HG03064 (cell line): ENCODE measurements at regions not wholly inside any gene's neighbourhood (a gene's known extent, or its start where the extent isn't known, plus 50 kb on each side); places are given as distances from the start of the nearest gene placed in this dataset.

ENCODE experiments used
- ATAC-seq: cut with Tn5 transposase; IDR thresholded peaks from one replicate; pipeline ENCODE4 v1.9.1; 2021; ENCODE audit warnings: low read depth; ENCODE audit not compliant: unreplicated experiment

DNA sequence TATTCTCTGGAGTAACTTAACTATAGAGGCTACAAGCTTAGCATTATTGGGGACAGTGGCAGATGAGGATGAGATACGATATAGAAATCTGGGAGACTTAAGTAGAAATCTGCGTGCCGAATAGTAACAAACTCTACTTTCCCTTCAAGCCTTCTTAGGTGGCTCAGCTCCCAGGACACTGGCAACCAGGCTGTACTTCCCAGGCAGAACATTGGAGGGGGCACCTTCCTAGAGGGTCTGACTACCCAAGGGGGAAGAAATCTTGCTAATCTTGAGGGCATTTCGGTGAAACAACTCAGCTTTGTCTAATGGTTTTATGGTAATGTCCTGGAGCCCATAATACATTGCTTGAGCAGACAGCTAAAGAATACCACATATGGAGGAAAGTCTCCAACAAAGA, 126.2 kb upstream of the DTNA start:
- ATAC-seq: no peak

DNA sequence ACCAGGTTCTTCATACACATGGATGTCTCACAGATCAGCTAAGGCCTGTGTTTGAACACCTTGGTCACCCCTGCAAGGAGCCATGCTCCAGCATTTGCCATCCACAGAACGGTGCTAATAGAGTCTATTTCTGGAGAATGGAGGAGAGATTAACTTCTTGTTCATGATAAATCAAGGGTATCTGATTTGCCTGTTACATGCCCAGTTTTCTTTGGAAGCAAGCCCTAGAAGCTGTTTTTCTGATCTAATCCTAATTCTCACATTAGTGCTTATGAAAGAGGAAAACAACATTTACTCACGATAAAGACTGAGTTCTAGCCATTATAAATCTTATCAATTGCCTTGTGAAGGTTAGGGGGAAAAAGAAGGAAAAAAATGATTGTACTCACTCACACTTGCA, 119.6 kb upstream of the DTNA start:
- ATAC-seq: no peak

DNA sequence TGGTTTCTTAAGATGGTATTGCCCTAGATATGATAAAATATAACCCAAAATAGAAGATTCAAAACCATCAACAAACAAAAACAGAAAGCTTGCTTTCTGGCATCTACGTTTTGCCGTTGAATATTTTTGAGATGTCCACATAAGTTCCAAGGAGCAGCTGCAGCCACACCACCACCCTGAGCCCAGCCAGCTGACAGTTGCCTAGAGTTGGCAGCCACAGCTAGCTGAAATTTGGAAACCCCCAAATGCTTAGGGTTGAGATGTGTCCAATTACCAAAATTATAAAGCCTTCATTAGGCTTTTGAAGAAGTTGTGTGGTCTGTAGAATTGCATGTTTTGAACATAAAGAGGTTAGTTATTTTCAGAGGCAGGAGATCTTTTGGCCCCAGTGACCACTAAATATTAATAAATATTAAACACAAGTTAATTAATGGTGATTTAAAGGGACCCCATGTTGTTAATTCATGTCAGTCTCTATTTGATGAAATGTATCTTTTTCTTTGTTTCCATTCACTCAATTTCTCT, 118.1 kb upstream of the DTNA start:
- no peak for ATAC-seq

DNA sequence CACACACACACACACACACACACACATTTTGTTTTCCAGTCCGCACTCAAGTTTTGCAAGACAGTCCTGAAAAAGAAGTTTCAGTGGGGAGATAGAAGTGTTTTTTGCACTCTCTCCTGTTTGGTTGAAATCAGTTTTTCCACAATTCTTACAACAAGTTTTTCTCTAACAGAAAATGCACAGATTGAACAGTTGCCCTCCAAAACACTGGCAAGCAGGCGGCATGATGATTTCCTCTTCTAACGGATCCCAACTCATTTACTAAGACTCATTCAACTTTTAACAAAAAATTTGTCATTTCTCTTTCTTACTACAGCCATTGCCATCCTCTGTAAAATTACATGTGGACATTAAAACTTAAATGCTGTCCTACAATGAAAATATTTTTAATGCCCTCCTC, 117.6 kb upstream of the DTNA start:
- ATAC-seq: no peak

DNA sequence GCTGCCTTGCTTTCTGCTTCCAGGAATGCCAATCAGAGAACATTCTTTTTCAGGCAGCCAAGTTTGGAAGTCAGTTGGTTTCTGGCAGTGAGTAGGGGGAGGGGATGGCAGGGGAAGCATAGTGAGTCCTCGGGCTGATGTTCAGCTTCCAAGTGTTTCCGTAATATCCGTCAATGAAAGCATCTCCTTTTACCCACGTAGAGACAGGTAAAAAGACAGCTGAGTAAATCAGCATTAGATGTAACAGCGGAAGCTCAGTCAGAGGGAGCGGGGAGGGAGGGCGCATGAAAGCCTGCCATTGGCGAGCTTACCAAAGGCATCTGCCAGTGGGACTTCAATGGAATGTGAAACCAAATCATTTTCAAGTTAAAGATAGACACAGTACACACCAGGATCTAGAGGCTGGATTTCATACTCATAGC, 117.1 kb upstream of the DTNA start:
- no peak for ATAC-seq

DNA sequence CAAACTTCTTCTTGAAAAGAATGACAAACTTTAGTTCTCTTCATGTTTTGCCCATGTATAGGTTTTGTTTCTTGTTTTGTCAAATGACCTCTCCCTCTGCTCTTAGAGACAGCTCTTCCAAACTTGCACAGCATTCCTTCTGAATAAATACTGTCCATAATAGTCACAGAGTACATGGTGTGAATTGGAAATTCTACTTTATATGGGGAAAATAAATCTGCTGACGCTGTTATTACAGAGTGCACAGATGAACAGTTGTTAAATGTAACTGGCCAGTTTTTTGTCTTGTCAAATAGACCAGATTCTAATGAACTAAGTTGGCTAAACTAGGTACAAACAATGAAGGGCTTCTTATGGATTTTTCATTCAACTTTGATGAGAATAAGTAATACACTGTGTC, 115.8 kb upstream of the DTNA start:
- ATAC-seq: no peak

DNA sequence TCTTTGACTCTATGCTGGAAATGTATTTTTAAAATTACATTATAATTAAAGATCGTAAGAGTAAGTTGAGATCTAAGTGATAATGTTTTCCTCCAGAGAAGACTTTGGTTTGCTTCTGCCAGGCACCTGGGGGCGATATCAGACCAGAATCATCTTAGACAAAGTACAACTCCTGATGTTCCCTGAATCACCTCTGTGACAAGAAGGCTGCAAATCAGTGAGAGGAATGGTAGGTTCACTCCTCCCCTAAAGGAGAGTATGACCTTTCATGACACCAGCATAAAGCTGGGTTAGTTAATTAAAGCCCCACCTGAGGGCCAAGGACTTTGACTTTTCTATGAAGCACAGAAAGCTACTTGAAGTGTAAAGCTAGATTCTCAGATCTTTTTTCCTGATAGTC, 114.4 kb upstream of the DTNA start:
- ATAC-seq: no peak

DNA sequence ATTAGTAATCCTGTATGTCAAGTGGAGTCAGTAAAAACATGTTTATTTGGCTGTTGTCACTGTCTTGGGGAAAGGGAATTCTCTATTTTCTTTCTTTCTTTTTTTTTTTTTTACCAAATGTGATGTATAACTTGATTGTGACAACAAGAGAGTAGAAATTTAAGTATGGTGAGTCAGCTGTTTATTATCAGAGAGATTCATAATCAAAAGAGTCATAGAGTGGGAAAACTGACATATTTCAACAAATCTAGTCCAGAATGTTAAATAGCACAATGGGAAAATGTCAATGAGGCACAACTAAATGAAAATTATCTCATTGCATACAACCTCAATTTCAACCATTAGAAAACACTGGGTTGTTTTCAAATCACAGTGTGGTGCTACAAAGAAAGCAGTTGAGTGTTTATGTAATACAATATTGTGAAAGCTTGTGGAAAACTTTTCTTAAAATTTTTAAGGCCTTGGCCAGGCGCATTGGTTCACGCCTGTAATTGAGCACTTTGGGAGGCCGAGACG, 111.9 kb upstream of the DTNA start:
- no peak for ATAC-seq

DNA sequence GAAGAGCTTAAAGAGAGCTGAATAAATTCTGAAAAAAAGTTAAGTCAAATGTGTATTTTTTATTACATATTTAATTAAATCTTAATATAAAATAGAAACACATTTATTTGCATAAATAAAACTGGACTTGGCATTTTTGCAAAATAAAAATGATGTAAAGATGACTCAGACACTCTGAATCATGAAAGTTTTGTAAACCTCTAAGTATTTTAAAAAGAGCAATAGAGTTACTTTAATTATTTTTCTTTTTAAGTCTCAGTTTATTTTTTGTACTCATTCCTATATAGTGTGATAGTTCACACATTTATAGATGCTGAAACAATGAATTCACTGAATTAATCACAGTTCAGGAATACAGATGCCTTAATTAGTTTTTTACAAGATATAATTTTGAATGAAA, 109.9 kb upstream of the DTNA start:
- no peak for ATAC-seq

DNA sequence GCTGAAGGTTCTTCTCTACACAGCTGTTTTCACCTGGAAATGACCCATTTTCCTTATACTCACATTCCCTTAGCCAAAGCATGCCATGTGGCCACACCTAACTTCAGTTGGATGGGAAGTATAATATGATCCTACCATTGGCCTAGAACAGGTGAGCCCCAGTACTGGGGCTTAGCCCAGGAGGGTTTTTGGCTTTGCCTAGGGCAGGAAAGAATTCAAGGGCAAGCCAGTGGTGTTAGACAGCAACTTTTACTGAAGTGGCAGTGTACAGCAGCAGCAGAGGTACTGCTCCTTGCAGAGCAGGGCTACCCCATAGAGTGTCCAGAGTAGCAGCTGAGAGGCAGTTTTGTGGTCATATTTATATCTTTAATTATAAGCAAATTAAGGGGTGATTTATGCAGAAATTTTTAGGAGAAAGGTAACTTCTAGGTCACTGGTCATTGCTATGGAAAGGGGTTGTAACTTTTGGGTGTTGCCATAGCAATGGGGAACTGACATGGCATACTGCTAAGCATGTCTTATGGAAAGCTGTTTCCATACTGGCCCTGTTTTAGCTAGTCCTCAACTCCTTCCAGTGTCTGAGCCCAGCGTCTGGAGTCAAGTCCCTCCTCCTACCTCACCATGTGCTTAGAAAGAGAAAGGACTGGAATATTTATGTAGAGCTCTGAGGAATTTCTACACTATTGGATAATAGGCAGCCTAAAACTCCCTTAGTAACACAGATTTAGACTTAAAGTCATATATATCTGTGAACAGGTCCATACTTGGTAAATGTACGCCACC, 109.0 kb upstream of the DTNA start:
- no peak for ATAC-seq

DNA sequence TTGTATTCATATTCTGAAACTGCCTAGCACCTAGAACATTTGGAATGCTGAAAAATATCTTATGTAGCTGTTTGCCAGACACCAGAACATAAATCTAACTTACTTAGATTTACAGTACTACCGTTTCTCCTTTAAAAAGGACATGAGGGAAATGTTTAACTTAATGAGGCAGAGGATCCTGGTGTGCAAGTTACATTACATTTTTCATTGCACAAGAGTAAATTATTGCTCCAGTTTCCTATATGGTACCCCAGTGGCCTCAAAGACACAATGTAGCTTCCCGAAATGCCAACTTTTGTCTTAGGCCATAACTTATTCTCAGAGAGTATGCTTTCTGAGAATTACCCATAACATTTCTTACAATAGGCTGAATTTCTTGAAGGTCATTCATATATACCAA, 105.5 kb upstream of the DTNA start:
- no peak for ATAC-seq

DNA sequence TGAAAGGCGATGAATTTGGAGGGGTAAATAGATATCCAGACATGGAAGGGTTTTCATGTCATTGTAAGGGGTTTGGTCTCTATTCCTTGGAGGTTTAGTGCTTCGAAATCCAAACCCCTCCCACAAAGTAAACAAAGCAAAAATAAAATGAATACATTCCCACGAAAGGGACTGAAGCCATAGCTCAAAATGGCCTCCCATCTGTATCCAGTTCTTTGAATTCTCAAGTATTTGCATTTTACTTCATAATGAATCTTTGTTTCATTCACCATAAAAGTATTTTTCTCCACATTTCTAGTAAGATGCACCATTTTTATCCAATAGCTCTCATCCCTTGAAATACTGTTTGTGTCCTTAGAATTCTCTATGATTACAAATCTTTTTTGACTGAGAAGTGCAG, 103.2 kb upstream of the DTNA start:
- ATAC-seq: no peak

DNA sequence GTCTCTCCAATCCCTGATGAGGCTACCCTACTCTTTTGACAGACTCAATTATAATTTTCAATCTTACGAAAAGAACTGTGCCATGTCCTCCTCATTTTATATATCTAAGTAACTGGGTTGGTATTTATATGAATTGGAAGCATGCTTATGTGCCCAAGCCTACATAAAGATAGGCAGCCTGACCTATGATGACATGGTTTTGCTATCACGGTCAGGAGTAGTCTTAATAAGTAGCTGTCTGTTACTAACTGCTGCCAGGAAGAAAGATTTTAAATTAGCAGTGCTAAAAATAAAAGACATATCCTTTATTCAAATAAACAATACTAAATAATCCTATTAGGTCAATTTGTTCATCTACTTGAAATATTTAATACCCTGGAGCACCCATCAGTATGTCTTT, 102.0 kb upstream of the DTNA start:
- no peak for ATAC-seq

DNA sequence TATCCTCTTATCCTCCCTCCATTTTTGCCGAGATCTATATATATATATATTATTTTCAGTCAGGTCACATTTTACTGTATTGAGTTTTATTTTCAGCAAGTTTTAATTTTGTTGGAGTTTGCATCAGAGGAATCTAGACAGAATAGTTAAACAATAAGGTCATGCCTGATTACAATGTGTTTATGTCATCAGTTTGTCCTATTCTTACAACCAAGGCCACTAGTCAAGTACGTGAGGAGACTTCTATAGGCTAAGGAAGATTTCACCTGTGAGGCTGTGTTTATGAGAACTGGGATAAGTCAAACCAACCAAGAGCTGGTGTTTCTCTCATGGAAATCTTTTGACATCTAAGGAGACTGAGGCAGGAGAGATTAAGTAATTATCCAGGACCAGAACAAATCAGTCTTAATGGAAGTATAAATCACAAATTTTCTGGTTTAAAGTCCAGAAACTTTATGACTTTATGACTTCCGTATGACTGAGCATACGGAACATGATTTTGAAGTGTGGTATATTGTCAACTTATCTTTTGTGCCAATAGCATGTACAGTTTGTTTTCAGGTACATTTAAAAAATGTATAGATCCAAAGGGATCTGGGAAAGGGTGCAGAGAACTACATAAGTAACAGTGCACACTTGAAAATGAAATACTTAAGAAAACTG, 100.0 kb upstream of the DTNA start:
- ATAC-seq: no peak

DNA sequence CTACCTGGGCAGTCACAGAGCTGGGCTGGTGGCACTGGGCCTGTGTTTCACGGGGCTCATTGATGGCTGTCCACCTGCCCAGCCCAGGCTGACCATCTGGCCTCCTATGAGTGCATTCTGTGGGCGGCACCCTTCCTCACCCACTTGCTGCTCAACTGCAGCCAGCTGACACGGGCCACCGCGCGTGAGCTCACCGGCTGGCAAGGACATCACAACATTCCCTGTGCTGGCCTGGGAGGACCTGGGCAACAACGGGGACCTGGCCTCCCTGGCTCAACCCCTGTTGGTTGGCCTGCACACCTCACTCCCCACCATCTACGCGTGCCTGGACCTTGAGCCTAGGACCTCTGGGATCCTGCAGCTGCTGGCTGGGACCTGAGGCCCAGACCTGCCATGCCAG, 98.2 kb upstream of the DTNA start:
- ATAC-seq: no peak

DNA sequence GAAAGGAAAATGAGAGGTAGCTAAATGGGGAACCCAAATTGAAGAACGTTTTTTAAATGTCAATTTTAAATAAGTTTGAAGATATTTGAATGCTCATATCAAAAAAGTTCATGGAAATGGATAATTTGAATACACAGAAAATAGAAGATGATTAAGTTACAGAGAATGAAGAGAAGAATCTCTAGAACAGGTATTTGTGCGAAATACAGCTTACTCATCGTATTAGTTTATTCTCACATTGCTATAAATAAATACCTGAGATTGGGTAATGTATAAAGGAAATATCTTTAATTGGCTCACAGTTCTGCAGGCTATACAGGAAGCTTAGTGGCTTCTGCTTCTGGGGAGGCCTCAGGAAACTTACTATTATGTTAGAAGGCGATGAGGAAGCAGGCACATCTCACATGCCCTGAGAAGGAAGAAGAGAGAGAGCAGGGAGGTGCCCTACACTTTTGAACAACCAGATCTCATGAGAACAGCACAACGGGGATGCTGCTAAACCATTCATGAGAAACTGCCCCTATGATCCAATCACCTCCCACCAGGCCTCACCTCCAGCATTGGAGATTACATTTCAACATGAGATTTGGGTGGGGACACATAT, 89.7 kb upstream of the DTNA start:
- ATAC-seq: no peak

DNA sequence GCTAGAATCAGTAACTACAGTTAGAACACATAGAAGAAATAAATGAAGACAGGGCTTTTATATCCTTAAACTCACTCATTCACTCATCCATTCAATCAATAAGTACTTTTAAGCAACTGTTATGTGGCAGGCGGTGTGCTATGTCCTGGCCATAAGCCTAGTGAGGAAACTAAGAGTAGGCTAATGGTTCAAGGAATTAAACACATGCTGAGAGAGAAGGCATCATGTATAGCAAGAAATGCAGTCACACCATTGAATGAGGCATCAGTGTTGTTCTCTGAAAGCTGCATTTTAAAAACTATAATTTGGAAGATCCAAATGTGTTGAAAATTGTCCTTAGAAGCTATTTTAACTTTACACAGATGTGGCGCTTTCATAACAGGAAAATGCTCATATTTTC, 86.5 kb upstream of the DTNA start:
- ATAC-seq: no peak

DNA sequence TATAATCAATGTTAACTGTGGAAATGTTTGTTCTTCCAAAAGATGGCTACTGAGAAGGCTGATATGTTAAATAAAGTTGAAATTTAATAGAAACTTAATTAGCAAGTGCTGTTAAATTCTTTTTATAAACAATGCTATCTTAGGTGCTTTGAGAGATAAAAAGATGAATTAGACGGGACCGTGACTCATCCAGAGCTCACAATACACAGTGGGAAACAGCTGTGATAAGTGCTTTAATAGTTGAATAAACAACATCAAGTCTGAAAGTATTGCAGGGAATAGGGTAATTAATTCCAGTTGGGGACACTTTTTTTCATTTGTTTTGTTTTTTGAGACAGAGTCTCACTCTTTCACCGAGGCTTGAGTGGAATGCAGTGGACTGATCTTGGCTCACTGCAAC, 85.5 kb upstream of the DTNA start:
- no peak for ATAC-seq

DNA sequence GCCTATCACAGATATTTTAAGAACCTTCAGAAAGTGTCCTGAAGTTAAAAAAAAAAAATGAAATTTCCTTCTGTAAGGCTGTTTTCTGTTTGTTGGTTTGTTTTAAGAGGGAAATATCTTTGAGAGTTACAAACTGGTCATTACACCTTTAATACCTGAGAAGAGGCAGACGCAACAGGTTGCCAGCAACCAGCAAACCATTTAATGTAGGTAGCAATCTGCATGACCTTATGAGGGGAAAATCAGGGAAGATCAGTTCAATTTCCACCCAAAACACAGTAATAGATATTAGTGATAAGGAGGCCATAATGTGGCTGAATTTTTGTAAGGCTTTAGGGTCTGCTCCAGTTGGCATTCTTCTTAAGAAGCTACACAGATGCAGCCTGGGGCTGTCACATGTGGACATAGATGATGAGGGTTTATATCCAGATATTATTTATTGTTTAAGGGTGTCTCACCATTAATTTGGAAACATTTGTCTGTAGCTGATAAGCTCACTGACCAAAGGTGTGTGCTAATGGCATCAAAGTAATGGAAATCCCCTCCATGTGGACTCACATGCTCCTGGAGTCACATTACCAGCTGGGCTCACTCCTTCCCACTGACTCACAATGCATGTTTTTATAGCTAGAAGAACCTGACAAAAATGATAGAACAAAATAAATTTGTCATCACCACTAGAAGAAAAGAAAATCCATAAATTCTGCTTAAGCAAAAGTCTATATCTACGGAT, 83.5 kb upstream of the DTNA start:
- ATAC-seq: no peak

DNA sequence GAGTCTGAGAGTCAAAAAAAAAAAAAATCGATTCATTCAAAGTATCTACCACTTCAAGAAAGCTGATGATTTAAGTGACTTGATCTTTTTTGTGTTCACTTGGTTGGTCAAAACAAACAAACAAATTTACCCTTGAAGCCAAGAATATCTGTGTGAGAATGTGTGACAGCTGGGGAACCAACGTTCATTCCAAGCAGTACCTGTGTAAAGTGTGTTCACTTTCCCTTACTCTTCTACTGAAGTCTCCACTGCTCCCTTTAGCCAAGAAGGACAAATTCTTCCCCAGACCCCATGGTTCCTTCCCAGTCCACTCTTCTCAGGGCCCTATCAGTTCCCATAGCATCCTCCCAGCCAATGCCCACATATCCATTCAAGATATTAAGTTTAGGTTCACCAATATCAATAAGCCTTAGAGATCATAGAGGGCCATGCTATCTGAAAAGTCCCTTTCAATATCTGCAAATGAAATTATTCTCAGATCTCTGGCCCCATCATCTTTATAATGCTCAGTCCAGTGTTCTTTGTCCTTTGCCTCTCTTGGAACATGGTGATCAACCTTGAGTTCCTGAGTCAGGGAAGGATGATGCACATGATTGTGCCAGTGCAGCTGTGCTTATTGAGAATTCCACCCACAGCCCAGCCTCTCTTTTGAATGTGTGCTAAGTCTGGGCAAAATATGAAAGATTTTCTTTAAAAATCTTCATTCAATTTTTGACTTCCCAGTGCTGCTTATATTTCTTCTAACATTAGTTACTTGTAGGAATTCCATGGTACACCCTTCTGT, 82.8 kb upstream of the DTNA start:
- no peak for ATAC-seq
